GM23338 (cell line): ENCODE measurements at regions not wholly inside any gene's neighbourhood (a gene's known extent, or its start where the extent isn't known, plus 50 kb on each side); places are given as distances from the start of the nearest gene placed in this dataset.
A peak's percentile ranks its signal among the peaks of the same experiment; 100 is the strongest.

Experiments
- ATAC-seq: fragments of 200-7000 bp; cut with Tn5 transposase; 3 replicates; pipeline ENCODE4 v1.9.1; 2020
- DNase-seq: peaks from one replicate; pipeline ENCODE4 v3.0.0-alpha.2; 2015; ENCODE audit warnings: low spot score
- H2AFZ ChIP-seq: fragments of 200-600 bp; sonication (generic); 2 replicates; pipeline ENCODE4 v1.8.0; 2016; ENCODE audit warnings: antibody characterized with exemption, mild to moderate bottlenecking, moderate library complexity
- H3F3A ChIP-seq: fragments of 200-600 bp; sonication (generic); replicated peaks from 2 replicates; pipeline ENCODE4 v1.8.0; 2017; ENCODE audit warnings: antibody characterized with exemption, mixed run types, low read depth
- H3K27ac ChIP-seq: fragments of 200-600 bp; sonication (generic); 2 replicates; pipeline ENCODE4 v1.6.1; 2016; ENCODE audit warnings: low read depth
- H3K27me3 ChIP-seq: fragments of 200-600 bp; sonication (generic); 2 replicates; pipeline ENCODE4 v1.8.0; 2016; ENCODE audit warnings: mild to moderate bottlenecking, mixed run types, moderate library complexity; ENCODE audit not compliant: insufficient read depth
- H3K36me3 ChIP-seq: fragments of 200-600 bp; sonication (generic); 2 replicates; pipeline ENCODE4 v1.8.0; 2016; ENCODE audit warnings: mild to moderate bottlenecking; ENCODE audit not compliant: insufficient read depth
- H3K4me1 ChIP-seq: fragments of 200-600 bp; sonication (generic); 2 replicates; pipeline ENCODE4 v1.8.0; 2016; ENCODE audit warnings: mild to moderate bottlenecking, moderate library complexity; ENCODE audit not compliant: insufficient read depth
- H3K4me2 ChIP-seq: fragments of 200-600 bp; sonication (generic); 2 replicates; pipeline ENCODE4 v1.7.1; 2017; ENCODE audit warnings: mixed run types
- H3K4me3 ChIP-seq: fragments of 200-600 bp; sonication (generic); 2 replicates; pipeline ENCODE4 v1.6.1; 2016; ENCODE audit warnings: mixed run types
- H3K79me2 ChIP-seq: fragments of 200-600 bp; sonication (generic); replicated peaks from 2 replicates; pipeline ENCODE4 v1.8.0; 2017; ENCODE audit warnings: mild to moderate bottlenecking; ENCODE audit not compliant: insufficient read depth
- H3K9me2 ChIP-seq: fragments of 200-600 bp; sonication (generic); 2 replicates; pipeline ENCODE4 v1.8.0; 2017; ENCODE audit not compliant: insufficient read depth
- H4K20me1 ChIP-seq: fragments of 200-600 bp; sonication (generic); replicated peaks from 2 replicates; pipeline ENCODE4 v1.8.0; 2017; ENCODE audit warnings: mild to moderate bottlenecking; ENCODE audit not compliant: insufficient read depth
- H3K27ac Mint-ChIP-seq: 2 replicates; pipeline ENCODE4 v1.8.0; 2020; ENCODE audit warnings: inconsistent platforms, mild to moderate bottlenecking, moderate library complexity, mixed read lengths
- H3K27me3 Mint-ChIP-seq: 3 replicates; pipeline ENCODE4 v1.8.0; 2022; ENCODE audit warnings: low read depth, mild to moderate bottlenecking, moderate library complexity, mixed read lengths, inconsistent platforms; ENCODE audit not compliant: insufficient read depth, poor library complexity
- H3K36me3 Mint-ChIP-seq: 3 replicates; pipeline ENCODE4 v1.8.0; 2021; ENCODE audit warnings: low read depth, mild to moderate bottlenecking, inconsistent platforms, moderate library complexity, mixed read lengths
- H3K4me1 Mint-ChIP-seq: 3 replicates; pipeline ENCODE4 v1.8.0; 2020; ENCODE audit warnings: mild to moderate bottlenecking, inconsistent platforms, mixed read lengths
- H3K4me3 Mint-ChIP-seq: 3 replicates; pipeline ENCODE4 v1.8.0; 2021; ENCODE audit warnings: moderate library complexity, mild to moderate bottlenecking, inconsistent platforms, mixed read lengths
- H3K9me3 Mint-ChIP-seq: 3 replicates; pipeline ENCODE4 v1.8.0; 2020; ENCODE audit warnings: moderate library complexity, mild to moderate bottlenecking, inconsistent platforms, mixed read lengths
- CREB1 ChIP-seq: fragments of 250-450 bp; sonication (Bioruptor Pico); IDR thresholded peaks from 2 replicates; pipeline ENCODE4 v1.5.0; 2020; ENCODE audit warnings: low read depth, mild to moderate bottlenecking, moderate library complexity
- ETS1 ChIP-seq: IDR thresholded peaks from 2 replicates; pipeline ENCODE4 v1.6.1; 2016; ENCODE audit warnings: antibody characterized with exemption
- EZH2 ChIP-seq: fragments of 200-600 bp; sonication (generic); IDR thresholded peaks from one replicate; pipeline ENCODE4 v1.8.0; 2017; ENCODE audit warnings: antibody characterized with exemption, mild to moderate bottlenecking, low read depth; ENCODE audit not compliant: unreplicated experiment
- EZH2phosphoT487 ChIP-seq: fragments of 200-600 bp; sonication (generic); IDR thresholded peaks from one replicate; pipeline ENCODE4 v1.8.1; 2018; ENCODE audit warnings: antibody characterized with exemption; ENCODE audit not compliant: unreplicated experiment
- JUNB ChIP-seq: IDR thresholded peaks from one replicate; pipeline ENCODE4 v1.6.1; 2016; ENCODE audit warnings: antibody characterized with exemption; ENCODE audit not compliant: unreplicated experiment
- NANOG ChIP-seq: IDR thresholded peaks from 2 replicates; pipeline ENCODE4 v1.6.1; 2016; ENCODE audit warnings: antibody characterized with exemption, borderline replicate concordance
- STAT1 ChIP-seq: IDR thresholded peaks from one replicate; pipeline ENCODE4 v1.6.1; 2016; ENCODE audit warnings: antibody characterized with exemption; ENCODE audit not compliant: unreplicated experiment
- ZNF114 ChIP-seq: fragments of 250-450 bp; sonication (Bioruptor Pico); IDR thresholded peaks from 2 replicates; pipeline ENCODE4 v1.5.0; 2020; ENCODE audit warnings: mild to moderate bottlenecking, moderate library complexity
- ZNF331 ChIP-seq: fragments of 250-450 bp; sonication (Bioruptor Pico); IDR thresholded peaks from 2 replicates; pipeline ENCODE4 v1.5.0; 2020; ENCODE audit warnings: low read depth, mild to moderate bottlenecking, moderate library complexity
- ZNF462 ChIP-seq: fragments of 250-450 bp; sonication (Bioruptor Pico); IDR thresholded peaks from 2 replicates; pipeline ENCODE4 v1.5.0; 2020; ENCODE audit warnings: mild to moderate bottlenecking, moderate library complexity
- TF ChIP-seq, protein P1 (sequence below), 2 experiments: fragments of 200-600 bp in 1 of 2; sonication (generic) in 1 of 2; conservative IDR thresholded peaks; 2 replicates each; pipeline versions ENCODE4 v1.5.1 to v1.6.1; 2016 to 2017; ENCODE audit warnings: antibody characterized with exemption in 2 of 2, low read depth in 2 of 2, mild to moderate bottlenecking in 2 of 2, moderate library complexity in 1 of 2
- TF ChIP-seq, protein P2 (sequence below): IDR thresholded peaks from one replicate; pipeline ENCODE4 v1.6.1; 2018; ENCODE audit warnings: antibody characterized with exemption; ENCODE audit not compliant: unreplicated experiment

GRCh38 chr5:100249884-100250269 is 285.3 kb upstream of the FAM174A start (continued):
- TF ChIP-seq, protein P1, sequence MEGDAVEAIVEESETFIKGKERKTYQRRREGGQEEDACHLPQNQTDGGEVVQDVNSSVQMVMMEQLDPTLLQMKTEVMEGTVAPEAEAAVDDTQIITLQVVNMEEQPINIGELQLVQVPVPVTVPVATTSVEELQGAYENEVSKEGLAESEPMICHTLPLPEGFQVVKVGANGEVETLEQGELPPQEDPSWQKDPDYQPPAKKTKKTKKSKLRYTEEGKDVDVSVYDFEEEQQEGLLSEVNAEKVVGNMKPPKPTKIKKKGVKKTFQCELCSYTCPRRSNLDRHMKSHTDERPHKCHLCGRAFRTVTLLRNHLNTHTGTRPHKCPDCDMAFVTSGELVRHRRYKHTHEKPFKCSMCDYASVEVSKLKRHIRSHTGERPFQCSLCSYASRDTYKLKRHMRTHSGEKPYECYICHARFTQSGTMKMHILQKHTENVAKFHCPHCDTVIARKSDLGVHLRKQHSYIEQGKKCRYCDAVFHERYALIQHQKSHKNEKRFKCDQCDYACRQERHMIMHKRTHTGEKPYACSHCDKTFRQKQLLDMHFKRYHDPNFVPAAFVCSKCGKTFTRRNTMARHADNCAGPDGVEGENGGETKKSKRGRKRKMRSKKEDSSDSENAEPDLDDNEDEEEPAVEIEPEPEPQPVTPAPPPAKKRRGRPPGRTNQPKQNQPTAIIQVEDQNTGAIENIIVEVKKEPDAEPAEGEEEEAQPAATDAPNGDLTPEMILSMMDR (conservative IDR thresholded peaks at IDR 0.05; ENCODE audit: low read depth in 2 of 2), result no peak
- TF ChIP-seq NANOG (no peak), EZH2 (no peak)

GRCh38 chr5:100249211-100249883 is 285.8 kb upstream of the FAM174A start:
- no peak overlapping the region for H3K4me3 ChIP-seq
- DNase-seq (no peak), ATAC-seq (no peak)
- H3K9me3 Mint-ChIP-seq, result no peaks in the 10 kb centered on the region
- H4K20me1 ChIP-seq, result no peaks in the 10 kb centered on the region
- peak overlapping the region; percentile 64; the same call in 1 of the 2 replicates for H2AFZ ChIP-seq
- H3K27me3 ChIP-seq, result no peaks in the 10 kb centered on the region
- peaks cover 14% of the 10 kb centered on the region; the same call in 1 of the 2 replicates for H3K9me2 ChIP-seq
- H3K4me3 Mint-ChIP-seq, result no peak overlapping the region
- H3K36me3 Mint-ChIP-seq, result no peaks in the 10 kb centered on the region
- peaks cover 6% of the 10 kb centered on the region; the same call in 1 of the 2 replicates for H3K4me1 ChIP-seq
- H3K27ac ChIP-seq, result no peak overlapping the region
- H3K36me3 ChIP-seq, result no peaks in the 10 kb centered on the region
- TF ChIP-seq CREB1 (CRISPR knock-in tag), result no peak
- TF ChIP-seq ZNF114, result no peak
- TF ChIP-seq STAT1, result no peak
- no peak for TF ChIP-seq ETS1
- TF ChIP-seq EZH2phosphoT487, result no peak
- no peak for TF ChIP-seq ZNF462
- TF ChIP-seq JUNB, result no peak
- no peak for TF ChIP-seq EZH2
- TF ChIP-seq ZNF331 (CRISPR knock-in tag), result no peak
- TF ChIP-seq, protein P2, sequence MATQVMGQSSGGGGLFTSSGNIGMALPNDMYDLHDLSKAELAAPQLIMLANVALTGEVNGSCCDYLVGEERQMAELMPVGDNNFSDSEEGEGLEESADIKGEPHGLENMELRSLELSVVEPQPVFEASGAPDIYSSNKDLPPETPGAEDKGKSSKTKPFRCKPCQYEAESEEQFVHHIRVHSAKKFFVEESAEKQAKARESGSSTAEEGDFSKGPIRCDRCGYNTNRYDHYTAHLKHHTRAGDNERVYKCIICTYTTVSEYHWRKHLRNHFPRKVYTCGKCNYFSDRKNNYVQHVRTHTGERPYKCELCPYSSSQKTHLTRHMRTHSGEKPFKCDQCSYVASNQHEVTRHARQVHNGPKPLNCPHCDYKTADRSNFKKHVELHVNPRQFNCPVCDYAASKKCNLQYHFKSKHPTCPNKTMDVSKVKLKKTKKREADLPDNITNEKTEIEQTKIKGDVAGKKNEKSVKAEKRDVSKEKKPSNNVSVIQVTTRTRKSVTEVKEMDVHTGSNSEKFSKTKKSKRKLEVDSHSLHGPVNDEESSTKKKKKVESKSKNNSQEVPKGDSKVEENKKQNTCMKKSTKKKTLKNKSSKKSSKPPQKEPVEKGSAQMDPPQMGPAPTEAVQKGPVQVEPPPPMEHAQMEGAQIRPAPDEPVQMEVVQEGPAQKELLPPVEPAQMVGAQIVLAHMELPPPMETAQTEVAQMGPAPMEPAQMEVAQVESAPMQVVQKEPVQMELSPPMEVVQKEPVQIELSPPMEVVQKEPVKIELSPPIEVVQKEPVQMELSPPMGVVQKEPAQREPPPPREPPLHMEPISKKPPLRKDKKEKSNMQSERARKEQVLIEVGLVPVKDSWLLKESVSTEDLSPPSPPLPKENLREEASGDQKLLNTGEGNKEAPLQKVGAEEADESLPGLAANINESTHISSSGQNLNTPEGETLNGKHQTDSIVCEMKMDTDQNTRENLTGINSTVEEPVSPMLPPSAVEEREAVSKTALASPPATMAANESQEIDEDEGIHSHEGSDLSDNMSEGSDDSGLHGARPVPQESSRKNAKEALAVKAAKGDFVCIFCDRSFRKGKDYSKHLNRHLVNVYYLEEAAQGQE, result no peak
- H3F3A ChIP-seq, result no peaks in the 10 kb centered on the region
- no peak overlapping the region for H3K27ac Mint-ChIP-seq
- no peaks in the 10 kb centered on the region for H3K27me3 Mint-ChIP-seq
- no peaks in the 10 kb centered on the region for H3K79me2 ChIP-seq
- H3K4me1 Mint-ChIP-seq, result peaks cover 4% of the 10 kb centered on the region; the same call in 1 of the 3 replicates
- H3K4me2 ChIP-seq, result no peak overlapping the region
